ENCODE measurements at regions not wholly inside any gene's neighbourhood (a gene's known extent, or its start where the extent isn't known, plus 50 kb on each side); places are given as distances from the start of the nearest gene placed in this dataset.
A peak's percentile ranks its signal among the peaks of the same experiment; 100 is the strongest.

GRCh38 chr10:90350122-90350521 is 507.7 kb downstream of the HTR7 start:
- Histone ChIP-seq H3K4me1 (ENCODE audit: insufficient read depth, low read length) (no peaks in the 10 kb centered on the region), H3K9ac (ENCODE audit: insufficient read depth, low read depth, low read length) (no peak overlapping the region), H3K9me3 (ENCODE audit: low read length) (no peaks in the 10 kb centered on the region), H2AFZ (ENCODE audit: low read length) (no peak overlapping the region), H4K20me1 (ENCODE audit: insufficient read depth, low read length) (no peaks in the 10 kb centered on the region), H3K4me2 (ENCODE audit: low read depth, low read length) (no peak overlapping the region), H3K4me3 (replicated peaks in 1 of 3; ENCODE audit: insufficient read depth in 1 of 3, low read depth in 2 of 3, low read length in 3 of 3) (no peak overlapping the region), H3K79me2 (ENCODE audit: insufficient read depth, low read length) (no peaks in the 10 kb centered on the region), H3K36me3 (replicated peaks in 1 of 2; ENCODE audit: control insufficient read depth in 1 of 2, insufficient read depth in 2 of 2, low read length in 2 of 2) (no peaks in the 10 kb centered on the region), H3K27me3 (ENCODE audit: control insufficient read depth in 1 of 2, insufficient read depth in 2 of 2, low read length in 2 of 2) (no peaks in the 10 kb centered on the region; a peak in 1 of 5 replicates), H3K27ac (ENCODE audit: extremely low read length, insufficient read depth, low read length) (no peak overlapping the region)
- ChIA-PET POLR2A (no interaction called here), CTCF (ENCODE audit: low intra/inter-chr PET ratio, low total read pairs) (no interaction called here)
- no TSS peak for BruUV-seq (replicated peaks)
- DNase-seq (ENCODE audit: low spot score): no peak
- no peak for ATAC-seq
- FAIRE-seq: no peak
- in situ Hi-C loops (cut with HindIII; ENCODE audit: extremely low pct_ligation_motif_present, low pct_unique_long_range_greater_than_20kb) (no loop called here), intact Hi-C loops (cut with micrococcal nuclease; ENCODE audit: unreplicated experiment) (no loop called here)
- WGBS (ENCODE audit: low lambda C conversion rate): 0% methylated on average over 1 of the region's 1 CpG
- no peak for TF ChIP-seq GMEB2 (CRISPR knock-in tag; IDR thresholded peaks at IDR 0.05; ENCODE audit: low read depth)
- TF ChIP-seq ZNF607 (CRISPR knock-in tag; IDR thresholded peaks at IDR 0.05; ENCODE audit: borderline replicate concordance): no peak
- peak; percentile 21 to 66; a peak in 2 of 4 replicates for TF ChIP-seq MAFK (conservative IDR thresholded peaks at IDR 0.05 in 1 of 2, IDR thresholded peaks at IDR 0.05 in 1 of 2; ENCODE audit: low read length in 2 of 2)
- TF ChIP-seq TRAFD1 (CRISPR knock-in tag; IDR thresholded peaks at IDR 0.05; ENCODE audit: borderline replicate concordance): no peak
- TF ChIP-seq CERS6 (CRISPR knock-in tag; IDR thresholded peaks at IDR 0.05): no peak
- TF ChIP-seq ZNF24 (IDR thresholded peaks at IDR 0.05): no peak
- no peak for TF ChIP-seq USF2 (IDR thresholded peaks at IDR 0.05; ENCODE audit: low read depth, low read length)
- no peak for TF ChIP-seq USF2 (CRISPR knock-in tag; IDR thresholded peaks at IDR 0.05; ENCODE audit: borderline replicate concordance)
- no peak for TF ChIP-seq KDM5A (IDR thresholded peaks at IDR 0.05; ENCODE audit: borderline replicate concordance, low read length)
- no peak for TF ChIP-seq IKZF4 (CRISPR knock-in tag; IDR thresholded peaks at IDR 0.05; ENCODE audit: borderline replicate concordance, low read depth, not compliant biosample characterization)
- no peak for TF ChIP-seq CEBPB (IDR thresholded peaks at IDR 0.05; ENCODE audit: borderline replicate concordance, low read depth, low read length)
- peak; percentile 26; the same call in 1 of the 2 replicates for TF ChIP-seq MAFF (IDR thresholded peaks at IDR 0.05; ENCODE audit: low read depth, low read length)
- no peak for TF ChIP-seq PITX1 (CRISPR knock-in tag; IDR thresholded peaks at IDR 0.05)
- TF ChIP-seq GATA4 (IDR thresholded peaks at IDR 0.05; ENCODE audit: borderline replicate concordance, low read depth): no peak

All from HepG2 (cell line).